Heart right ventricle (tissue), 16 donors: ENCODE measurements at regions not wholly inside any gene's neighbourhood (a gene's known extent, or its start where the extent isn't known, plus 50 kb on each side); places are given as distances from the start of the nearest gene placed in this dataset.
"Not testable (repeated sequence)": the region's sequence is repeated elsewhere in the genome, so short reads cannot be mapped to it uniquely, and the experiment has no call there.

ENCODE experiments used
- ATAC-seq, 8 donors: fragments of 200-7000 bp; cut with Tn5 transposase; one replicate each; pipeline ENCODE4 v1.9.1; 2020; ENCODE audit warnings: mild to moderate bottlenecking in 8 of 8, moderate library complexity in 8 of 8, moderate number of reproducible peaks in 1 of 8
- DNase-seq, 2 donors: peaks; one replicate each; pipeline ENCODE4 v3.0.0-alpha.2; 2020
- H3K27ac ChIP-seq, 10 donors: fragments of 200-600 bp; sonication (generic) in 2 of 10; one replicate each; pipeline versions ENCODE4 v1.5.0 to v1.8.0; 2020 to 2022; ENCODE audit warnings: mild to moderate bottlenecking in 3 of 10
- H3K27me3 ChIP-seq, 7 donors: fragments of 200-600 bp; one replicate each; pipeline ENCODE4 v1.8.0; 2021 to 2022; ENCODE audit warnings: mild to moderate bottlenecking in 2 of 7
- H3K36me3 ChIP-seq, 9 donors: fragments of 200-600 bp; sonication (generic) in 1 of 9; one replicate each; pipeline versions ENCODE4 v1.5.0 to v1.8.0; 2020 to 2022; ENCODE audit warnings: mild to moderate bottlenecking in 2 of 9
- H3K4me1 ChIP-seq, 9 donors: fragments of 200-600 bp; sonication (generic) in 1 of 9; one replicate each; pipeline versions ENCODE4 v1.5.0 to v1.8.0; 2020 to 2022; ENCODE audit warnings: mild to moderate bottlenecking in 4 of 9
- H3K4me3 ChIP-seq, 10 donors: fragments of 200-600 bp; sonication (generic) in 2 of 10; one replicate each; pipeline versions ENCODE4 v1.5.0 to v1.8.0; 2020 to 2022; ENCODE audit warnings: mild to moderate bottlenecking in 7 of 10, moderate library complexity in 2 of 10
- H3K9me3 ChIP-seq, 11 donors: fragments of 200-600 bp in 10 of 11; sonication (generic) in 2 of 11; one replicate each; pipeline versions ENCODE4 v1.5.0 to v1.8.0; 2013 to 2022; ENCODE audit warnings: mild to moderate bottlenecking in 2 of 11, control low read depth in 1 of 11, moderate library complexity in 1 of 11
- CTCF ChIP-seq, 9 donors: fragments of 200-600 bp; sonication (generic) in 2 of 9; IDR thresholded peaks; one replicate each; pipeline versions ENCODE4 v1.5.0 to v1.8.0; 2021 to 2022; ENCODE audit warnings: antibody characterized with exemption in 9 of 9, mild to moderate bottlenecking in 5 of 9, moderate library complexity in 1 of 9
- WGBS, 2 donors: extraction: QIAGEN DNeasy Blood & Tissue Kit; methylation state at CpG; one replicate each; pipeline ENCODE4 v1.1.7; 2013; ENCODE audit warnings: inconsistent platforms in 1 of 2; 5-methylcytosine and 5-hydroxymethylcytosine counted together
- intact Hi-C, 10 donors: fragments of 100-400 bp; cut with DNase I; formaldehyde crosslinking; loops; one replicate each; pipeline versions ENCODE4 v1.11.1 to v1.14.2; 2022
- donor health status: Arrhythmogenic right ventricular cardiomyopathy.
- donor health status: ischemic (EF 13 %, LVEDD 7.1; RV severe dilation, severe dysfunction).
- donor health status: healthy with polysubstance abuse.
- donor health status: DM: no; HTN: yes; CAD: no.
- donor health status: DM: no; HTN: no; CAD: no.
- donor health status: ischemic (EF 25% LVEDD 6.9; RV normal size, moderate dysfunction).
- donor health status: ischemic (EF 25% LVEDD 5.7; RV mildly dilated, moderate dysfunction).
- donor health status: healthy.
- donor health status: DM: yes; HTN: yes; CAD: no.
- donor health status: Ischemic cardiomyopathy.
- donor health status: ischemic (EF 35%, LVEDD 5.7; RV mildly dilated, moderate dysfunction).
- donor health status: nonischemic (EF 11% LVEDD 7.7; RV severe dilation, severe dysfunction).
- donor health status: DM: yes; HTN: yes; CAD: no.
- donor health status: PGD.
- donor health status: ischemic (EF 29% LVEDD 5.4; RV normal size, mild dysfunction).
- donor health status: nonischemic (EF 23%, LVEDD 6.1; RV moderate dilation, normal function).

DNA sequence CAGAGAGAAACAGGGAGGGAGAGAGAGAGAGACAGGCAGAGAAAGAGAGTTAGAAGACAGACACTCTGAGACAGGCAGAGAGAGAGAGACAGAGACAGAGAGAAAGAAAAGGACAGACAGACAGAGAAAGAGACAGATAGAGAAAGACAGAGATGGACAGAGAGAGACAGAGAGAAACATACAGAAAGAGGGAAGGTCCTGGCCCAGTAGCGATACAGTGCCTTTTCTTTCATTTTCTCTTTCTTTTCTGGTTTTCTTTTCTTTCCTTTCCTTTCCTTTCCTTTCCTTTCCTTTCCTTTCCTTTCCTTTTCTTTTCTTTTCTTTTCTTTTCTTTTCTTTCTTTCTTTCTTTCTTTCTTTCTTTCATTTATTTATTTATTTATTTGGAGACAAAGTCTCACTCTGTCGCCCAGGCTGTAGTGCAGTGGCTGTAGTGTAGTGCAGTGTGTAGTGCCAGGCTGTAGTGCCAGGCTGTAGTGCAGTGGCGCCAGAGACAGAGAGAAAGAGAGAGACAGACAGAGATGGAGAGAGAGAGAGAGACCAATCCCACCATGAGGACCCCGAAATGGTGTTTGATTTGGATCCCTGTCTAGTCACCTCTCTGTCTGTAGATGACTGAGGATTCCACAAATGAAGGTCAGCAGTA lies 1501.5 kb upstream of the DEFB115 start:
- H3K4me3 ChIP-seq, ATAC-seq, H3K36me3 ChIP-seq, intact Hi-C loops, DNase-seq, H3K27me3 ChIP-seq, H3K4me1 ChIP-seq, H3K27ac ChIP-seq: not testable (repeated sequence)
- WGBS, 2 donors = 71 to 76% methylated on average over 4 of the region's 4 CpGs
- peaks cover 0 to 13% (median 0%) of the 10 kb centered on the region in 11 donors for H3K9me3 ChIP-seq

DNA sequence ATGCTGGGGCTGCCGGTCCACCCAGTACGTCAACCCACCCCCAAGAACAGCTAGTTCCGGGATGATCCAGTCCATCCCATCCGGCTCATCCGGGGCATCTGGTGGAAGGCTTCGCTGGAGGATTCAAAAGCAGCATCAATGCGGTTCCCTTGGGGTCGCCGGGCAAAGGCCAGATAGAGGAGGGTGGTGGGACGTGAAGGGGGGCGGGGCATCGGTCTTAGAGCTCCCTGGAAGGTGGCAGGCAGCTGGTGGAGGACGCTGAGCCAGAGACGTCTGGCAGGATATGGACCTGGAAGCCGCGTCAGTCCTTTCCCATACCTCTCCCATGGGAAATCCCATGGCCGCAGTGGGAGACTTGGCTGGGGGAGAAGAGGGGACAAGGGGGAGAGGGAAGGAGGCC lies 1500.8 kb upstream of the DEFB115 start:
- DNase-seq (no peak), ATAC-seq (no peak)
- peaks cover 0 to 13% (median 0%) of the 10 kb centered on the region in 11 donors for H3K9me3 ChIP-seq
- H3K27me3 ChIP-seq = peaks cover 0 to 10% (median 0%) of the 10 kb centered on the region in 7 donors
- no peaks in the 10 kb centered on the region for H3K36me3 ChIP-seq
- WGBS, 2 donors = 69 to 81% methylated on average over 16 to 17 of the region's 17 CpGs
- no peak overlapping the region for H3K27ac ChIP-seq
- intact Hi-C loops = no loop called here
- H3K4me1 ChIP-seq = no peaks in the 10 kb centered on the region
- H3K4me3 ChIP-seq = no peak overlapping the region
- no peak for TF ChIP-seq CTCF (IDR thresholded peaks at IDR 0.05)

DNA sequence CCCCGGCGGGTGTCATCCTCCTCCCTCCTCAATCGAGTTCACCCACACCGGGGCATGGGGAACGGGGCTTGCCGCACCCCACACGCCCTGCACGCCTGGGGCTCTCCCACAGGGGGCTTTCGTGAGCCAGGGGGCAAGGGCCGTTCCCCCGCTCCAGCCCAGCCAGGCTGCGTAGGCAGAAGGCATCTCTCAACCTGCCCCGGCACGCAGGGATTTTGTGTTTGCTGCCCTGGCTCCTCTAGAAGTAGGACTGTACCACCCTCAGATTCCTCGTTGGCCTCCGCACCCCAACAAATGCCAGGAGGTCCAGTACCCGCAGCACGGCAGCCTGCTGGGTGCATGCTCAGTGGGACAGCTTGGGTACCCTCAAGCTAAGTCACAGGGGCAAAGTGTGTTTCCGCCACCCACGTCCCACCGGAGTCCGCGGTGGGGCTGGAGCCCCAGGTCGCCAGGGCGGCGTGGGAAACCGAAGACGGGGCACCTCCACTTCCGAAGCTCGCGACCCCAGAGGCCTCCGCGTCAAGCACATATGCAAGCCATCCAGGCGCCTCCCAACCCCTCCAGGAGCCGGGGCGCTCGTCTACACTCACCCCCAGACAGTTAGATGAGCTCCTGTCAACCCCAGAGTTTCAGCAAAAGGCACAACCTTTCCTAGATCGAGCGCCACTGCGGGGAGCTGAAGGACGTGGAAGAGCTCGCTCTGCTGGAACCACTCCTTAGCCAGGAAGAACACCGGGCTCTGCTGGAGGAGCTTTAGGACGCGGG lies 1495.7 kb upstream of the DEFB115 start:
- ATAC-seq, H3K4me1 ChIP-seq, H3K27ac ChIP-seq, DNase-seq, H3K36me3 ChIP-seq, intact Hi-C loops, H3K4me3 ChIP-seq: not testable (repeated sequence)
- WGBS, 2 donors = 33 to 38% methylated on average over 36 to 45 of the region's 45 CpGs
- H3K27me3 ChIP-seq = peaks cover 0 to 30% (median 0%) of the 10 kb centered on the region in 7 donors
- H3K9me3 ChIP-seq = peaks cover 0 to 10% (median 0%) of the 10 kb centered on the region in 11 donors

GRCh38 chr20:29762620-29763019 lies 1494.8 kb upstream of the DEFB115 start:
- DNase-seq (no peak), ATAC-seq (no peak)
- no peak overlapping the region for H3K27ac ChIP-seq
- H3K9me3 ChIP-seq = peaks cover 0 to 7% (median 0%) of the 10 kb centered on the region in 11 donors
- no peak overlapping the region for H3K4me3 ChIP-seq
- no peaks in the 10 kb centered on the region for H3K4me1 ChIP-seq
- H3K36me3 ChIP-seq = no peaks in the 10 kb centered on the region
- intact Hi-C loops = no loop called here
- no peak for TF ChIP-seq CTCF (IDR thresholded peaks at IDR 0.05)
- 16 to 18% methylated on average over 21 of the region's 21 CpGs for WGBS, 2 donors
- H3K27me3 ChIP-seq = peaks cover 0 to 30% (median 0%) of the 10 kb centered on the region in 7 donors

DNA sequence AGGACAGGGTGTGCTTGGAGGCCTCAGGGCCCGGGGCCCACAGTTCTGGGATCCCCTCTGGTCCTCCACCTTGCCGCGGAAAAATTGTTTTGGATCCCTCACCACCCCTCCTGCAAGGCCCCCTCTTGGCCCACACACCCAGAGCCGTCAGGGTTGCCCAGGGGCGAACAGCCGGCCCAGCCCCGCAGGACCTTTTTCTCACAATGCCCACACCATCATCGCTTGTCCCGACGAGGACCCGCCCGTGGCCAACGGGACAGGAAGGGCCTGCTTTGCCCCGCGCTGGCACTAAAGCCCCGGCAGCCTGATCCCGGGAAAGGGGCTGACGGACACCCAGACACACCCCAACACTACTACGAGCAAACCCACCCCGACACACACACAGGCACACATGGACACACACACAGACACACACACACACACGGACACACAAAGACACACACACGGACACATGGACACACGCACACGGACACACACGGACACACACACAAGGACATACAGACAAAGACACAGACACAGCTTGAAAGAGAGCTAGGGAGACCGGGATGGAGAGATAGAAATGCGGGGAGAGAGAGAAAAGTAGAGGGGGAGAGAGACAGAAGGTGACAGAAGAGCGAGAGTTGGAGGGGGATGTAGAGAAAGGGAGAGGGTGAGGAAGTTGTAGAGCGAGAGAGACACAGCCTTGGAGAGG lies 1493.5 kb upstream of the DEFB115 start:
- H3K36me3 ChIP-seq = no peaks in the 10 kb centered on the region
- 32 to 42% methylated on average over 29 of the region's 29 CpGs for WGBS, 2 donors
- no peak overlapping the region for H3K27ac ChIP-seq
- H3K4me1 ChIP-seq = no peaks in the 10 kb centered on the region
- no peak for TF ChIP-seq CTCF (IDR thresholded peaks at IDR 0.05)
- DNase-seq = no peak
- peaks cover 0 to 11% (median 0%) of the 10 kb centered on the region in 11 donors for H3K9me3 ChIP-seq
- peaks cover 0 to 30% (median 0%) of the 10 kb centered on the region in 7 donors for H3K27me3 ChIP-seq
- intact Hi-C loops = no loop called here
- H3K4me3 ChIP-seq = no peak overlapping the region
- no peak for ATAC-seq
